Loucy (cell line): ENCODE measurements at regions not wholly inside any gene's neighbourhood (a gene's known extent, or its start where the extent isn't known, plus 50 kb on each side); places are given as distances from the start of the nearest gene placed in this dataset.

Experiments used
- H2AFZ ChIP-seq: fragments of 200-600 bp; sonication (generic); 2 replicates; pipeline ENCODE4 v1.6.0; 2016; ENCODE audit warnings: antibody characterized with exemption, mild to moderate bottlenecking, low read length, moderate library complexity
- H3F3A ChIP-seq: fragments of 200-600 bp; 2 replicates; pipeline ENCODE4 v1.6.0; 2016; ENCODE audit warnings: antibody characterized with exemption, low read depth, mild to moderate bottlenecking
- H3K27me3 ChIP-seq: fragments of 200-600 bp; sonication (generic); 2 replicates; pipeline ENCODE4 v1.6.1; 2014; ENCODE audit warnings: low read length, mild to moderate bottlenecking; ENCODE audit not compliant: insufficient read depth, poor library complexity, severe bottlenecking
- H3K36me3 ChIP-seq: fragments of 200-600 bp; sonication (generic); 2 replicates; pipeline ENCODE4 v1.6.1; 2016; ENCODE audit warnings: low read length; ENCODE audit not compliant: insufficient read depth
- H3K4me1 ChIP-seq: fragments of 200-600 bp; sonication (generic); 2 replicates; pipeline ENCODE4 v1.5.1; 2014; ENCODE audit warnings: low read length, mild to moderate bottlenecking; ENCODE audit not compliant: insufficient read depth, poor library complexity, severe bottlenecking
- H3K4me2 ChIP-seq: fragments of 200-600 bp; sonication (generic); 2 replicates; pipeline ENCODE4 v1.6.0; 2014; ENCODE audit warnings: antibody characterized with exemption, low read length, low read depth, mild to moderate bottlenecking; ENCODE audit not compliant: poor library complexity, severe bottlenecking
- H3K4me3 ChIP-seq: fragments of 200-600 bp; sonication (generic); 2 replicates; pipeline ENCODE4 v1.5.1; 2014; ENCODE audit warnings: low read length, mild to moderate bottlenecking, mixed read lengths; ENCODE audit not compliant: poor library complexity, severe bottlenecking
- H3K79me2 ChIP-seq: fragments of 200-600 bp; sonication (generic); 2 replicates; pipeline ENCODE4 v1.6.1; 2014; ENCODE audit warnings: low read length; ENCODE audit not compliant: insufficient read depth
- H3K9ac ChIP-seq: fragments of 200-600 bp; sonication (generic); 2 replicates; pipeline ENCODE4 v1.6.0; 2014; ENCODE audit warnings: mild to moderate bottlenecking, low read depth, low read length, moderate library complexity; ENCODE audit not compliant: poor library complexity, severe bottlenecking
- H3K9me2 ChIP-seq: fragments of 200-600 bp; sonication (generic); replicated peaks from 2 replicates; pipeline ENCODE4 v1.6.1; 2016; ENCODE audit warnings: low read depth, low read length, mixed read lengths
- H3K9me3 ChIP-seq: fragments of 200-600 bp; sonication (generic); 2 replicates; pipeline ENCODE4 v1.6.1; 2014; ENCODE audit warnings: mild to moderate bottlenecking, antibody characterized with exemption, low read length, low read depth; ENCODE audit not compliant: insufficient read depth
- H4K20me1 ChIP-seq: fragments of 200-600 bp; sonication (generic); 2 replicates; pipeline ENCODE4 v1.6.0; 2014; ENCODE audit warnings: antibody characterized with exemption, low read length, mild to moderate bottlenecking; ENCODE audit not compliant: insufficient read depth, poor library complexity, severe bottlenecking
- EZH2phosphoT487 ChIP-seq: fragments of 200-600 bp; IDR thresholded peaks from 2 replicates; pipeline ENCODE4 v1.6.1; 2018; ENCODE audit warnings: antibody characterized with exemption, mild to moderate bottlenecking, moderate library complexity, borderline replicate concordance
- TF ChIP-seq, protein P1 (sequence below): fragments of 200-600 bp; sonication (generic); conservative IDR thresholded peaks from 2 replicates; pipeline ENCODE4 v1.5.1; 2014; ENCODE audit warnings: mild to moderate bottlenecking, antibody characterized with exemption, low read length

- H3K9me3 ChIP-seq: no peaks in the 10 kb centered on the region
- H4K20me1 ChIP-seq: no peaks in the 10 kb centered on the region
- H3K4me3 ChIP-seq: no peak overlapping the region
- TF ChIP-seq EZH2phosphoT487: no peak
- TF ChIP-seq, protein P1, sequence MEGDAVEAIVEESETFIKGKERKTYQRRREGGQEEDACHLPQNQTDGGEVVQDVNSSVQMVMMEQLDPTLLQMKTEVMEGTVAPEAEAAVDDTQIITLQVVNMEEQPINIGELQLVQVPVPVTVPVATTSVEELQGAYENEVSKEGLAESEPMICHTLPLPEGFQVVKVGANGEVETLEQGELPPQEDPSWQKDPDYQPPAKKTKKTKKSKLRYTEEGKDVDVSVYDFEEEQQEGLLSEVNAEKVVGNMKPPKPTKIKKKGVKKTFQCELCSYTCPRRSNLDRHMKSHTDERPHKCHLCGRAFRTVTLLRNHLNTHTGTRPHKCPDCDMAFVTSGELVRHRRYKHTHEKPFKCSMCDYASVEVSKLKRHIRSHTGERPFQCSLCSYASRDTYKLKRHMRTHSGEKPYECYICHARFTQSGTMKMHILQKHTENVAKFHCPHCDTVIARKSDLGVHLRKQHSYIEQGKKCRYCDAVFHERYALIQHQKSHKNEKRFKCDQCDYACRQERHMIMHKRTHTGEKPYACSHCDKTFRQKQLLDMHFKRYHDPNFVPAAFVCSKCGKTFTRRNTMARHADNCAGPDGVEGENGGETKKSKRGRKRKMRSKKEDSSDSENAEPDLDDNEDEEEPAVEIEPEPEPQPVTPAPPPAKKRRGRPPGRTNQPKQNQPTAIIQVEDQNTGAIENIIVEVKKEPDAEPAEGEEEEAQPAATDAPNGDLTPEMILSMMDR: no peak
- H2AFZ ChIP-seq: no peak overlapping the region
- H3K36me3 ChIP-seq: no peaks in the 10 kb centered on the region
- no peaks in the 10 kb centered on the region for H3F3A ChIP-seq
- H3K27me3 ChIP-seq: no peaks in the 10 kb centered on the region
- H3K9me2 ChIP-seq: no peaks in the 10 kb centered on the region
- H3K79me2 ChIP-seq: no peaks in the 10 kb centered on the region
- no peak overlapping the region for H3K4me2 ChIP-seq
- no peak overlapping the region for H3K9ac ChIP-seq
- peaks cover 5% of the 10 kb centered on the region for H3K4me1 ChIP-seq
These were observed 180.6 kb downstream of the FGF18 start for GRCh38 chr5:171599957-171600612.

GRCh38 chr5:171600741-171601265, 181.4 kb downstream of the FGF18 start:
- peaks cover 5% of the 10 kb centered on the region for H3K4me1 ChIP-seq
- H3K36me3 ChIP-seq: no peaks in the 10 kb centered on the region
- H4K20me1 ChIP-seq: no peaks in the 10 kb centered on the region
- TF ChIP-seq EZH2phosphoT487: no peak
- TF ChIP-seq, protein P1: no peak
- no peaks in the 10 kb centered on the region for H3K9me2 ChIP-seq
- no peak overlapping the region for H2AFZ ChIP-seq
- no peak overlapping the region for H3K4me3 ChIP-seq
- H3K4me2 ChIP-seq: no peak overlapping the region
- H3K9me3 ChIP-seq: no peaks in the 10 kb centered on the region
- no peaks in the 10 kb centered on the region for H3K27me3 ChIP-seq
- H3K9ac ChIP-seq: no peak overlapping the region
- no peaks in the 10 kb centered on the region for H3F3A ChIP-seq
- no peaks in the 10 kb centered on the region for H3K79me2 ChIP-seq

GRCh38 chr5:171601266-171601881, 181.9 kb downstream of the FGF18 start:
- no peaks in the 10 kb centered on the region for H3K9me2 ChIP-seq
- H3K4me1 ChIP-seq: peaks cover 5% of the 10 kb centered on the region
- H2AFZ ChIP-seq: no peak overlapping the region
- no peaks in the 10 kb centered on the region for H3K36me3 ChIP-seq
- peak overlapping the region; percentile 37 for H3K4me2 ChIP-seq
- TF ChIP-seq EZH2phosphoT487: no peak
- TF ChIP-seq, protein P1: no peak
- no peaks in the 10 kb centered on the region for H3K9me3 ChIP-seq
- no peaks in the 10 kb centered on the region for H3K79me2 ChIP-seq
- no peaks in the 10 kb centered on the region for H4K20me1 ChIP-seq
- H3F3A ChIP-seq: no peaks in the 10 kb centered on the region
- H3K27me3 ChIP-seq: no peaks in the 10 kb centered on the region
- no peak overlapping the region for H3K9ac ChIP-seq
- no peak overlapping the region for H3K4me3 ChIP-seq
